ENCODE measurements at regions not wholly inside any gene's neighbourhood (a gene's known extent, or its start where the extent isn't known, plus 50 kb on each side); places are given as distances from the start of the nearest gene placed in this dataset.

DNA sequence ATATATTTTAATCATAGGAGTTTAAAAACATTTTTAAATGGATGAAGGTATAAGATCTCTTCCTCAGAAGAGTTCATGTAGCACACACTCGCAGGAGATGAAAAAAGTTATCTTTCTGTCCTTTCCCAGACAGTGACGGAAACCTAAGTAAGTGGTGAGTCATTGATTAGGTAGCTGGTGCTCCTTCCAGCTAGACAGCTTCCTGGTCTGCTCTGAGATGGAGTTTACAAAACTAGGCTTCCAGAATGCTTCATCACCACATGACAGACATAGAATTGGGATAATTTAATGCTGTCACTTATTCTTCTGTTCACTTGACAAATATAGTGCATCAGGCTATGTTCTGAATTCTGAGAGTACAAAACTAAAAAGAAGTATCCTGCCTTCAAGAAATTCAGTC, 2393.0 kb upstream of the C9orf72 start:
- 0% methylated on average over 2 of the region's 2 CpGs for WGBS (ENCODE audit: low lambda C conversion rate)
- BruUV-seq (replicated peaks) = no TSS peak
- H3K4me1 ChIP-seq (ENCODE audit: insufficient read depth, low read length) = no peaks in the 10 kb centered on the region
- H3K4me3 ChIP-seq (replicated peaks in 1 of 3; ENCODE audit: insufficient read depth in 1 of 3, low read depth in 2 of 3, low read length in 3 of 3) = no peak overlapping the region
- POLR2A ChIA-PET = no interaction called here
- no peak overlapping the region for H2AFZ ChIP-seq (ENCODE audit: low read length)
- H3K79me2 ChIP-seq (ENCODE audit: insufficient read depth, low read length) = no peaks in the 10 kb centered on the region
- FAIRE-seq = no peak
- H3K27ac ChIP-seq (ENCODE audit: extremely low read length, insufficient read depth, low read length) = no peak overlapping the region
- H3K27me3 ChIP-seq (ENCODE audit: control insufficient read depth in 1 of 2, insufficient read depth in 2 of 2, low read length in 2 of 2) = no peaks in the 10 kb centered on the region
- intact Hi-C loops (cut with micrococcal nuclease; ENCODE audit: unreplicated experiment) = no loop called here
- no peak for ATAC-seq
- no peak for TF ChIP-seq PHB2 (IDR thresholded peaks at IDR 0.05; ENCODE audit: partially characterized antibody)
- TF ChIP-seq POLR2G (IDR thresholded peaks at IDR 0.05; ENCODE audit: low read depth, low read length) = no peak
- TF ChIP-seq NPAS2 (CRISPR knock-in tag; IDR thresholded peaks at IDR 0.05; ENCODE audit: borderline replicate concordance) = no peak
- TF ChIP-seq, protein P1, sequence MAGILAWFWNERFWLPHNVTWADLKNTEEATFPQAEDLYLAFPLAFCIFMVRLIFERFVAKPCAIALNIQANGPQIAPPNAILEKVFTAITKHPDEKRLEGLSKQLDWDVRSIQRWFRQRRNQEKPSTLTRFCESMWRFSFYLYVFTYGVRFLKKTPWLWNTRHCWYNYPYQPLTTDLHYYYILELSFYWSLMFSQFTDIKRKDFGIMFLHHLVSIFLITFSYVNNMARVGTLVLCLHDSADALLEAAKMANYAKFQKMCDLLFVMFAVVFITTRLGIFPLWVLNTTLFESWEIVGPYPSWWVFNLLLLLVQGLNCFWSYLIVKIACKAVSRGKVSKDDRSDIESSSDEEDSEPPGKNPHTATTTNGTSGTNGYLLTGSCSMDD (CRISPR knock-in tag; IDR thresholded peaks at IDR 0.05) = no peak
- TF ChIP-seq, protein P2, sequence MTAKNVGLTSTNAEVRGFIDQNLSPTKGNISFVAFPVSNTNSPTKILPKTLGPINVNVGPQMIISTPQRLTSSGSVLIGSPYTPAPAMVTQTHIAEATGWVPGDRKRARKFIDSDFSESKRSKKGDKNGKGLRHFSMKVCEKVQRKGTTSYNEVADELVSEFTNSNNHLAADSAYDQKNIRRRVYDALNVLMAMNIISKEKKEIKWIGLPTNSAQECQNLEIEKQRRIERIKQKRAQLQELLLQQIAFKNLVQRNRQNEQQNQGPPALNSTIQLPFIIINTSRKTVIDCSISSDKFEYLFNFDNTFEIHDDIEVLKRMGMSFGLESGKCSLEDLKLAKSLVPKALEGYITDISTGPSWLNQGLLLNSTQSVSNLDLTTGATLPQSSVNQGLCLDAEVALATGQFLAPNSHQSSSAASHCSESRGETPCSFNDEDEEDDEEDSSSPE (CRISPR knock-in tag; IDR thresholded peaks at IDR 0.05) = no peak
- no peak for TF ChIP-seq KDM3A (CRISPR knock-in tag; IDR thresholded peaks at IDR 0.05; ENCODE audit: low read depth)
- TF ChIP-seq, protein P3, sequence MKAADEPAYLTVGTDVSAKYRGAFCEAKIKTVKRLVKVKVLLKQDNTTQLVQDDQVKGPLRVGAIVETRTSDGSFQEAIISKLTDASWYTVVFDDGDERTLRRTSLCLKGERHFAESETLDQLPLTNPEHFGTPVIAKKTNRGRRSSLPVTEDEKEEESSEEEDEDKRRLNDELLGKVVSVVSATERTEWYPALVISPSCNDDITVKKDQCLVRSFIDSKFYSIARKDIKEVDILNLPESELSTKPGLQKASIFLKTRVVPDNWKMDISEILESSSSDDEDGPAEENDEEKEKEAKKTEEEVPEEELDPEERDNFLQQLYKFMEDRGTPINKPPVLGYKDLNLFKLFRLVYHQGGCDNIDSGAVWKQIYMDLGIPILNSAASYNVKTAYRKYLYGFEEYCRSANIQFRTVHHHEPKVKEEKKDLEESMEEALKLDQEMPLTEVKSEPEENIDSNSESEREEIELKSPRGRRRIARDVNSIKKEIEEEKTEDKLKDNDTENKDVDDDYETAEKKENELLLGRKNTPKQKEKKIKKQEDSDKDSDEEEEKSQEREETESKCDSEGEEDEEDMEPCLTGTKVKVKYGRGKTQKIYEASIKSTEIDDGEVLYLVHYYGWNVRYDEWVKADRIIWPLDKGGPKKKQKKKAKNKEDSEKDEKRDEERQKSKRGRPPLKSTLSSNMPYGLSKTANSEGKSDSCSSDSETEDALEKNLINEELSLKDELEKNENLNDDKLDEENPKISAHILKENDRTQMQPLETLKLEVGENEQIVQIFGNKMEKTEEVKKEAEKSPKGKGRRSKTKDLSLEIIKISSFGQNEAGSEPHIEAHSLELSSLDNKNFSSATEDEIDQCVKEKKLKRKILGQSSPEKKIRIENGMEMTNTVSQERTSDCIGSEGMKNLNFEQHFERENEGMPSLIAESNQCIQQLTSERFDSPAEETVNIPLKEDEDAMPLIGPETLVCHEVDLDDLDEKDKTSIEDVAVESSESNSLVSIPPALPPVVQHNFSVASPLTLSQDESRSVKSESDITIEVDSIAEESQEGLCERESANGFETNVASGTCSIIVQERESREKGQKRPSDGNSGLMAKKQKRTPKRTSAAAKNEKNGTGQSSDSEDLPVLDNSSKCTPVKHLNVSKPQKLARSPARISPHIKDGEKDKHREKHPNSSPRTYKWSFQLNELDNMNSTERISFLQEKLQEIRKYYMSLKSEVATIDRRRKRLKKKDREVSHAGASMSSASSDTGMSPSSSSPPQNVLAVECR (CRISPR knock-in tag; IDR thresholded peaks at IDR 0.05; ENCODE audit: borderline replicate concordance) = no peak
- TF ChIP-seq ZNF761 (CRISPR knock-in tag; conservative IDR thresholded peaks at IDR 0.05) = no peak
- TF ChIP-seq ZNF317 (CRISPR knock-in tag; IDR thresholded peaks at IDR 0.05) = no peak
- TF ChIP-seq, protein P4, sequence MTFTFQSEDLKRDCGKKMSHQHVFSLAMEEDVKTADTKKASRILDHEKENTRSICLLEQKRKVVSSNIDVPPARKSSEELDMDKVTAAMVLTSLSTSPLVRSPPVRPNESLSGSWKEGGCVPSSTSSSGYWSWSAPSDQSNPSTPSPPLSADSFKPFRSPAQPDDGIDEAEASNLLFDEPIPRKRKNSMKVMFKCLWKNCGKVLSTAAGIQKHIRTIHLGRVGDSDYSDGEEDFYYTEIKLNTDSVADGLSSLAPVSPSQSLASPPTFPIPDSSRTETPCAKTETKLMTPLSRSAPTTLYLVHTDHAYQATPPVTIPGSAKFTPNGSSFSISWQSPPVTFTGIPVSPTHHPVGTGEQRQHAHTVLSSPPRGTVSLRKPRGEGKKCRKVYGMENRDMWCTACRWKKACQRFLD (CRISPR knock-in tag; IDR thresholded peaks at IDR 0.05; ENCODE audit: borderline replicate concordance) = no peak
- no peak for TF ChIP-seq TARDBP (CRISPR knock-in tag; IDR thresholded peaks at IDR 0.05)
- no peak for TF ChIP-seq PLRG1 (conservative IDR thresholded peaks at IDR 0.05)
- DNase-seq (ENCODE audit: low spot score) = no peak
- in situ Hi-C loops (cut with HindIII; ENCODE audit: extremely low pct_ligation_motif_present, low pct_unique_long_range_greater_than_20kb) = no loop called here
- CTCF ChIA-PET (ENCODE audit: low intra/inter-chr PET ratio, low total read pairs) = no interaction called here
- H4K20me1 ChIP-seq (ENCODE audit: insufficient read depth, low read length) = no peaks in the 10 kb centered on the region
- H3K9ac ChIP-seq (ENCODE audit: insufficient read depth, low read depth, low read length) = no peak overlapping the region
- H3K36me3 ChIP-seq (replicated peaks in 1 of 2; ENCODE audit: control insufficient read depth in 1 of 2, insufficient read depth in 2 of 2, low read length in 2 of 2) = no peaks in the 10 kb centered on the region
- no peak overlapping the region for H3K4me2 ChIP-seq (ENCODE audit: low read depth, low read length)
- H3K9me3 ChIP-seq (ENCODE audit: low read length) = no peaks in the 10 kb centered on the region
